ENCODE measurements at regions not wholly inside any gene's neighbourhood (a gene's known extent, or its start where the extent isn't known, plus 50 kb on each side); places are given as distances from the start of the nearest gene placed in this dataset.

DNA sequence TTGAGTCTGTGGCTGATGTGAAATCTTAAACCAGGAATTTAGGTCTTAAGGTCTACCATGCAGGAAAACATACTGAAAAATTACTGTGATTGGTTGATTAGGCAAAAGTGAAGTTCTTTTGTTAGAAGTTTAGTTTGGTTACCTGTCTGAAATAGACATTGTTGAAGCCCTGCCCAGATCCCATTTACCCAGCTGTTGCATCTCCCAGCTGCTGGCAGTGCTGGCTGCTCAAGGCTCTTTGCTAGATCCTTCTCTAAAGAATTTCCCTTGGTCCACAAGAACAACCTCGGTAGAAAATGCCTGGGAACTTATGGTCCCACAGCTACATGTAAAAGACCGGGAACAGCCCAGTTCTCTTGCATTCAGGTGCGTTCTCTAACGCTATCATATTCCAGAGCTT lies 137.3 kb downstream of the EDEM1 start:
- no peak overlapping the region for H3K9ac ChIP-seq (ENCODE audit: low read length)
- H3K27me3 ChIP-seq (ENCODE audit: control insufficient read depth, insufficient read depth, low read length) = no peaks in the 10 kb centered on the region
- no peak overlapping the region for H3K27ac ChIP-seq (ENCODE audit: low read depth, low read length)
- H3K4me3 ChIP-seq (ENCODE audit: low read depth, low read length) = no peak overlapping the region
- 0 out of 2 replicates have a peak, but pooled peaks cover 3% of the 10 kb centered on the region for H3K9me3 ChIP-seq (ENCODE audit: control insufficient read depth, insufficient read depth, low read depth, low read length)
- no peaks in the 10 kb centered on the region for H3K36me3 ChIP-seq (ENCODE audit: control insufficient read depth, insufficient read depth, low read length)
- H3K4me1 ChIP-seq (ENCODE audit: control insufficient read depth, insufficient read depth, low read length) = no peaks in the 10 kb centered on the region

DNA sequence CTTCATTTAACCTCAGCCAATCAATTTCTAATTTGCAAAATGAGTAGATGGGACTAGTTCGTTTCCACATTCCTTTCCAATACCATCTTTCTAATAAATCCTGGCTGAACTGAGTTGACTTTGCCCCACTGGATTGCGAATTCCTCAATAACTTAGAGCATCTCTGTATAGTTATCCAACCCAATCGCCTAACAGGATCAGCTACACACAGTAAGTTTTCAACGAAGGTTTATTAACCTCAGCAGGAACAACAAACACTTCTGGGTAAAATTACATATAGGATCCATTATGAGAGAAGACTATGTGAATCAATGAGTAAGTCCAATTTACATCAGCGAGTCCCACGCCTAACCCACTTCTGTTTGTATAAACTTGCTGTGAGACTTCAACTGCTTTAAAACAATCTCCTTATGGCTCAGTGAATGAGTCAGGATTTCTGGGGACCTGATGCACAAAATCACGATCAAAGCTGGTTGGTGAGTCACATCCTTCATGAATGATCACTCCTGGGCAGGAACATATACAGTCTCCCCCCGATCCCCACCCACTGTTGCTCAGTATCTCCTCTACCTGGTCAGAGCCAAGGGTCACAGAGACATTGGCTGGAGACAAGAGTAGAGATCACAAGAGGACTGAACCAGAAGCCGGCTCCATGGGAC lies 142.8 kb downstream of the EDEM1 start:
- Histone ChIP-seq H3K4me1 (ENCODE audit: control insufficient read depth, insufficient read depth, low read length) (no peaks in the 10 kb centered on the region), H3K27ac (ENCODE audit: low read depth, low read length) (no peak overlapping the region), H3K4me3 (ENCODE audit: low read depth, low read length) (no peak overlapping the region), H3K9me3 (ENCODE audit: control insufficient read depth, insufficient read depth, low read depth, low read length) (0 out of 2 replicates have a peak, but pooled peaks cover 3% of the 10 kb centered on the region), H3K9ac (ENCODE audit: low read length) (no peak overlapping the region), H3K36me3 (ENCODE audit: control insufficient read depth, insufficient read depth, low read length) (no peaks in the 10 kb centered on the region), H3K27me3 (ENCODE audit: control insufficient read depth, insufficient read depth, low read length) (no peaks in the 10 kb centered on the region)

DNA sequence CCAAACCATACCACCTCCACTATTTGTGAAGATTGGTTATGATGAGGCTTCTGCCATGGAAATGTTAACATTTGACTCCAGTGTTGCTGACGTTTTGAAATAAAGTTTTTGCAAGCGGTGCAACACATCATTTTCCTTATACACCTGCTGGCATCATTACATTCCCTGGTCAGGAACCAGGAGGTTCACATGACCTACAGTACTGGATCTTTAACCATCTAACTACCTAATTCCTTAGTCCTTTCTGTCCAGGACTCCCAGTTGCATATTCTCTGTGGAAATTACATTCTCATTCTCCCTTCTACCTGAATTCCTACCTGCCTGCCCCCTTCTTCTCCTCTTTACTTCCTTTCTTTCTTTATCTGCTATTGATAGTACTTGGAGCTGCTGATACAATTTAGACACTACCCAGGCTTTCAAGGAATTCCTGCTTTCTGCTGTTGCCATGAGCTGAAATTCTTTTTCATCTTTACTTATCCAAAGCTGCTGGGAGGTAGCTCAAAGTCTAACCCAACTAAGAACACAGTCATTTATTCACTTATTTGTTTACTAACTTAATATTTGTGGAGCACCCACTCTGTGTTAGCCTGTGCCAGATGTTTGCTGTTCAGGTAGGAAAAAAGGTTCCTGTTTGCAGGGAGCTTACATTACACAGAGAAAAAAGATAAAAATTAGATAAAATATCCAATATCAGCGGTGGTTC lies 144.2 kb downstream of the EDEM1 start:
- no peak overlapping the region for H3K4me3 ChIP-seq (ENCODE audit: low read depth, low read length)
- no peaks in the 10 kb centered on the region for H3K4me1 ChIP-seq (ENCODE audit: control insufficient read depth, insufficient read depth, low read length)
- no peaks in the 10 kb centered on the region for H3K36me3 ChIP-seq (ENCODE audit: control insufficient read depth, insufficient read depth, low read length)
- no peak overlapping the region for H3K27ac ChIP-seq (ENCODE audit: low read depth, low read length)
- H3K9ac ChIP-seq (ENCODE audit: low read length) = no peak overlapping the region
- no peaks in the 10 kb centered on the region for H3K27me3 ChIP-seq (ENCODE audit: control insufficient read depth, insufficient read depth, low read length)
- 0 out of 2 replicates have a peak, but pooled peaks cover 3% of the 10 kb centered on the region for H3K9me3 ChIP-seq (ENCODE audit: control insufficient read depth, insufficient read depth, low read depth, low read length)

DNA sequence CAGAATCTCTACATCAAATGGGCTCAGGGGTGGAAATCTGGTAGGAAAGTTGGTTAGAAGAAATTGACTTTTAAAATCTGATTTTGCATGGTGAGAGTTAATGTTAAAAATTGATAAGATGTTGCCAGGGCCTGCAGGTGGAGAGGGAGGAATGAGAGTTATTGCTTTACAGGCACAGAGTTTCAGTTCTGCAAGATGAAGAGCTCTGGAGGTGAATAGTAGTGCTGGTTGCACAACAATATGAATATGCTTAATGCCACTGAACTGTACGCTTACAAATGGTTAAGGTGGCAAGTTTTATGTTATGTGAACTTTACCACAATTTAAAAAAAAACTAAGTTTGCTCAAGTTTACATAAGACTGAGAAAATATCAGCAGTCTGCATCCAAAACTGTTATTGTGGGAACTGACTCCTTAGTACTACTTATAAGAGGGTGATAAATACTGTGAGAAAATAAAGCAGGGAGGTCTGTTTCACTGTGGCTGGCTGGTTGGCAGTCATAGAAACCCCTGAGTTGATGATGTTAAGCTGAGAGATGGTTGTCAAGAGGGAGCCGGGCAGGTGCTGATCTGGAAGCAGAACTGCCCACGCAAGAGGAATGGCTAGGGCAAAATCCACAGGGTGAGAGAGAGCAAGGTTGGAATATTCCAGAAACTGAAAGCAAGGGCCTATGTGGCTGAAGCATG lies 144.9 kb downstream of the EDEM1 start:
- Histone ChIP-seq H3K36me3 (ENCODE audit: control insufficient read depth, insufficient read depth, low read length) (no peaks in the 10 kb centered on the region), H3K9me3 (ENCODE audit: control insufficient read depth, insufficient read depth, low read depth, low read length) (no peaks in the 10 kb centered on the region), H3K9ac (ENCODE audit: low read length) (no peak overlapping the region), H3K4me3 (ENCODE audit: low read depth, low read length) (no peak overlapping the region), H3K27me3 (ENCODE audit: control insufficient read depth, insufficient read depth, low read length) (no peaks in the 10 kb centered on the region), H3K4me1 (ENCODE audit: control insufficient read depth, insufficient read depth, low read length) (no peaks in the 10 kb centered on the region), H3K27ac (ENCODE audit: low read depth, low read length) (no peak overlapping the region)

DNA sequence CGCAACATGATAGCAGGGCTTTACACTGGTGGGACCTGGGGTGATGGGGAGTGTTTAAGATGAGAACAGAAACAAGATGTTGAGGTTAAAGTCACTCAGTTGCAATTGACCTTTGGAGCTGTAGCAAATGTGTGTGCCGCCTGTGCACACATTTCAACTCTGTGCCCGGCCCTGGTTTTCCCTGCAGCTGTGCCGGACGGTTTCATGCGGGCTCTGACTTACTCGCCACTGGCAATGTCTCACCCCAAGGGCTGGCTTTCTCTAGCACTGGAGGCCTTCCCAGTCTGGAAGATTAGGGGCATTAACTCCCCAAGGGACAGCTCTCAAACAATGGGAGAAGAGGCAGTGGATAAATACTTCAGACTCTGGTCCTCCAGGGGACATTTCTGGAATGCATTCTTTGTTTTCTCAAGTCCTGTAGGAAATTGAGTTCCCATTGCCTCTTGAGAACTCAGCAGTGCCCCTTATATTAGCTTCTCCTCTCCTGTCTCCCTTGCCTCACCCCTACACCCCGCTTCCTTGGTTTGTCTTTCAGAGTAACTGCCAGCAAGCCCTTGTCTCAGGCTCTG lies 152.5 kb downstream of the EDEM1 start:
- no peaks in the 10 kb centered on the region for H3K9me3 ChIP-seq (ENCODE audit: control insufficient read depth, insufficient read depth, low read depth, low read length)
- H3K4me3 ChIP-seq (ENCODE audit: low read depth, low read length) = no peak overlapping the region
- no peak overlapping the region for H3K9ac ChIP-seq (ENCODE audit: low read length)
- peaks cover 14% of the 10 kb centered on the region for H3K27me3 ChIP-seq (ENCODE audit: control insufficient read depth, insufficient read depth, low read length)
- no peaks in the 10 kb centered on the region for H3K36me3 ChIP-seq (ENCODE audit: control insufficient read depth, insufficient read depth, low read length)
- H3K27ac ChIP-seq (ENCODE audit: low read depth, low read length) = no peak overlapping the region
- peaks cover 6% of the 10 kb centered on the region; the same call in 1 of the 2 replicates for H3K4me1 ChIP-seq (ENCODE audit: control insufficient read depth, insufficient read depth, low read length)

DNA sequence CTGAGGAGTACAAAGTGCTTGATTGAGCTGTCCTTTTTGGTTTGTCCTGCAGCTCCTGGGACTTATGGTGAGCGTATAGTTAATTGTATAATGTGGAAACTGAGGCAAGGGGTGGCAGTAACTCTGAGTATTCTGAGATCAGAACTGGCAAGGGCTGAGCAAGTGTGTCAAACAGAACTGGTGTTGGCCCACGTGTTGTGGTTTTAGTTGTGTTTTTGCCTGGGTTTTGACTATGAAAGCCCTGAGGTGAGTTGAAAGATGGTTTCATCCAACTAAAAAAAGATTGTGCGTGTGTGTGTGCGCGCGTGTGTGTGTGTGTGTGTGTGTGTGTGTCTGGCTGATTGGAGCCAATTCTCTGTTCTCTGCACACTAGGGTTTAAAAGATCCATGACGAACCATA lies 154.1 kb downstream of the EDEM1 start:
- H3K27ac ChIP-seq (ENCODE audit: low read depth, low read length) = no peak overlapping the region
- H3K4me1 ChIP-seq (ENCODE audit: control insufficient read depth, insufficient read depth, low read length) = peaks cover 6% of the 10 kb centered on the region; the same call in 1 of the 2 replicates
- no peak overlapping the region for H3K9ac ChIP-seq (ENCODE audit: low read length)
- no peaks in the 10 kb centered on the region for H3K36me3 ChIP-seq (ENCODE audit: control insufficient read depth, insufficient read depth, low read length)
- no peaks in the 10 kb centered on the region for H3K9me3 ChIP-seq (ENCODE audit: control insufficient read depth, insufficient read depth, low read depth, low read length)
- H3K27me3 ChIP-seq (ENCODE audit: control insufficient read depth, insufficient read depth, low read length) = peaks cover 14% of the 10 kb centered on the region
- H3K4me3 ChIP-seq (ENCODE audit: low read depth, low read length) = no peak overlapping the region

DNA sequence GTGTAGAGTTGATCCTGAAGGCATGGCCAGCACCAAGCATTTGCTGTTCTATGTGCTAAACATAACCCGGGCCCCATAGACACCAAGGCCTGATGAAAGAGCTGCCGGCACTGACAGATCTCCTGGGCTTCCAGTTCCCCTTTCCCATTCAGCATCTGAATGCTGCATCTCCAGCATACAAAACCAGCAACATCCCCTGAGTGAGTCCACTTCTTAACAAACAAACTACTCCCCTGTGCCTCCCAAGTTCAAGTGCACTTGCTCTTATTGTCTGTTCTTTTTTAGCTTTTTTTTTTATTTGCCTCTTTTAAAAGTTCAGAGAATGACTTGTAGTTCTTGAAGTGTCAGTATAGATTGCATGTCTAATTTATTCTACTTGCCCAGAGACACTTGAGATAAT lies 156.0 kb downstream of the EDEM1 start:
- Histone ChIP-seq H3K27ac (ENCODE audit: low read depth, low read length) (no peak overlapping the region), H3K36me3 (ENCODE audit: control insufficient read depth, insufficient read depth, low read length) (no peaks in the 10 kb centered on the region), H3K4me3 (ENCODE audit: low read depth, low read length) (no peak overlapping the region), H3K9ac (ENCODE audit: low read length) (no peak overlapping the region), H3K27me3 (ENCODE audit: control insufficient read depth, insufficient read depth, low read length) (peaks cover 14% of the 10 kb centered on the region), H3K4me1 (ENCODE audit: control insufficient read depth, insufficient read depth, low read length) (peaks cover 6% of the 10 kb centered on the region; the same call in 1 of the 2 replicates), H3K9me3 (ENCODE audit: control insufficient read depth, insufficient read depth, low read depth, low read length) (no peaks in the 10 kb centered on the region)

DNA sequence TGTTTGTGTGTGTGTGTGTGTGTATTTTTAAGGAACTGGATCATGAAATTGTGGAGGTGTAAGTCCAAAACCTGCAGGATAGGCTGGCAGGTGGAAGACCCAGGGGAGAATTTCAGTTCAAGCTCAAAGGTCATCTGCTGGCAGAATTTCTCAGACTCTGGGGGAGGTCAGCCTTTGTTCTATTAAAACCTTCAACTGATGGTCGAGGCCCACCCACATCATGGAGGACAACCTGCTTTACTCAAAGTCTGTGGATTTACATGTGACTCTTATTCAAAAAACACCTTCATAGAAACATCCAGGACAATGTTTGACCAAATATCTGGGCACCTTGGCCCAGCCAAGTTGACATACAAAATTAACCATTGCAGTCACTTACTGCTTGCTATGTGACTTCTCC lies 157.2 kb downstream of the EDEM1 start:
- no peaks in the 10 kb centered on the region for H3K36me3 ChIP-seq (ENCODE audit: control insufficient read depth, insufficient read depth, low read length)
- H3K27ac ChIP-seq (ENCODE audit: low read depth, low read length) = no peak overlapping the region
- peaks cover 9% of the 10 kb centered on the region for H3K9me3 ChIP-seq (ENCODE audit: control insufficient read depth, insufficient read depth, low read depth, low read length)
- peaks cover 14% of the 10 kb centered on the region for H3K27me3 ChIP-seq (ENCODE audit: control insufficient read depth, insufficient read depth, low read length)
- no peak overlapping the region for H3K4me3 ChIP-seq (ENCODE audit: low read depth, low read length)
- H3K4me1 ChIP-seq (ENCODE audit: control insufficient read depth, insufficient read depth, low read length) = peaks cover 6% of the 10 kb centered on the region; the same call in 1 of the 2 replicates
- no peak overlapping the region for H3K9ac ChIP-seq (ENCODE audit: low read length)

DNA sequence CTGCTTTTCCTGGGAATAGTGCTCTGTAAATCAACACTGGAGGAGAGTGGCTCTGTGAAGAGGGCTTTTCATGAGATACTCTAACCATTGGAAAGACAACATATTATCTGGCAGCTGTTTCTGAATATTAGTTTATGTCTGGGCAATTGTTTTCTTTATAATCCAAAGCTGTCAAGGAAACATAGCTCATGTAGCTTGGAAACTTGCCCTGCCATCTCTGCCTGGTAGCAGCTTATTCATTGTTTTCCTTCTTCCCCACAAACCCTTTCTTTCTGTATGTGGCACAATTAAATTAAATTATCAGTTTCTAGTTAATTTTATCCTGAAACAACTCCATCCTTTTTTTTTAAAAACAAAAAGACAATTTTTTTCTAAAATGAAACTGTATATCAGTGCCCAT lies 160.0 kb downstream of the EDEM1 start:
- no peak overlapping the region for H3K27ac ChIP-seq (ENCODE audit: low read depth, low read length)
- H3K4me1 ChIP-seq (ENCODE audit: control insufficient read depth, insufficient read depth, low read length) = no peaks in the 10 kb centered on the region
- no peak overlapping the region for H3K9ac ChIP-seq (ENCODE audit: low read length)
- peaks cover 2% of the 10 kb centered on the region; the same call in 1 of the 2 replicates for H3K27me3 ChIP-seq (ENCODE audit: control insufficient read depth, insufficient read depth, low read length)
- H3K9me3 ChIP-seq (ENCODE audit: control insufficient read depth, insufficient read depth, low read depth, low read length) = peaks cover 9% of the 10 kb centered on the region
- H3K4me3 ChIP-seq (ENCODE audit: low read depth, low read length) = no peak overlapping the region
- no peaks in the 10 kb centered on the region for H3K36me3 ChIP-seq (ENCODE audit: control insufficient read depth, insufficient read depth, low read length)

DNA sequence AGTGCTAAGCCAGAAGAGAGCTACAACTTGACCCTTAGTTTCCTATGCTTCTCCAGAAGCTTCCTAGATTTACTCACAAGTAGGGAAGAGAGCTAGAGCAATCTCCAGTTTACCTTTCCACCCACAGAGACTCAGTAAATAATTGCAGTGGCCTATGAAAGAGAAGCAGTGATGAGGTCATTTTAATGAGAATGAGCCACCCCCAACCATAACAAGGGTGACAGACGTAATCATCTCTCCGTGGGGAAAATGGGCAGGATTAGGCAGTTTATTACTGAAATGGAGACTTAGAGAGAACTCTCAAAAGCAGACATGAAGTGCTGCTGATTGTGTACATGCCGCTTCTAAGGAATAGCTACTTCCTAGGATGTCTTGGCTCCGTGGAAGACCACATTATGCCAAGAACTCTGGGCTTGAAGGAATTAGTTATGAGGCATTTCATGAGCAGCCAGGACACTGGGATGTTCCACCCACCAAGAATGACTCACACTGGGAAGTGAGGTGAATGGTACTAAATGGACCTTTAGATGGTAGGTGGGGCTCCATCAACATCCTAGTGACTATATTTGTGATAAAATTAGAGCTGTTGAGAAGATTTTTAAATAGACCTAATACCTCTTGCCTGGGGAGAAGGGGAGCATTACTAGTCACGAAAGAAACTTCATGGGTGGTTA lies 160.9 kb downstream of the EDEM1 start:
- no peaks in the 10 kb centered on the region for H3K36me3 ChIP-seq (ENCODE audit: control insufficient read depth, insufficient read depth, low read length)
- no peak overlapping the region for H3K4me3 ChIP-seq (ENCODE audit: low read depth, low read length)
- H3K9me3 ChIP-seq (ENCODE audit: control insufficient read depth, insufficient read depth, low read depth, low read length) = peaks cover 9% of the 10 kb centered on the region
- H3K9ac ChIP-seq (ENCODE audit: low read length) = no peak overlapping the region
- no peak overlapping the region for H3K27ac ChIP-seq (ENCODE audit: low read depth, low read length)
- no peaks in the 10 kb centered on the region for H3K4me1 ChIP-seq (ENCODE audit: control insufficient read depth, insufficient read depth, low read length)
- H3K27me3 ChIP-seq (ENCODE audit: control insufficient read depth, insufficient read depth, low read length) = no peaks in the 10 kb centered on the region; the same call in 1 of the 2 replicates
